RWPE2 (cell line): ENCODE measurements at regions not wholly inside any gene's neighbourhood (a gene's known extent, or its start where the extent isn't known, plus 50 kb on each side); places are given as distances from the start of the nearest gene placed in this dataset.

Experiments
- ATAC-seq: fragments of 200-7000 bp; cut with Tn5 transposase; 3 replicates; pipeline ENCODE4 v1.9.1; 2021; ENCODE audit warnings: low read depth
- DNase-seq: peaks from one replicate; pipeline ENCODE4 v3.0.0-alpha.2; 2020; ENCODE audit warnings: low spot score
- H3K27ac ChIP-seq: fragments of 450-650 bp; 2 replicates; pipeline ENCODE4 v1.5.1; 2017; ENCODE audit warnings: mild to moderate bottlenecking; ENCODE audit not compliant: poor library complexity, severe bottlenecking
- H3K27me3 ChIP-seq: fragments of 250-450 bp; sonication (Bioruptor Pico); 2 replicates; pipeline ENCODE4 v1.5.1; 2021; ENCODE audit warnings: mild to moderate bottlenecking, moderate library complexity; ENCODE audit not compliant: insufficient read depth, poor library complexity, severe bottlenecking
- H3K36me3 ChIP-seq: fragments of 250-450 bp; sonication (Bioruptor Pico); 2 replicates; pipeline ENCODE4 v1.5.1; 2020; ENCODE audit warnings: low read depth, mild to moderate bottlenecking, moderate library complexity
- H3K4me1 ChIP-seq: fragments of 250-450 bp; sonication (Bioruptor Pico); 2 replicates; pipeline ENCODE4 v1.5.1; 2021; ENCODE audit warnings: mild to moderate bottlenecking, moderate library complexity; ENCODE audit not compliant: insufficient read depth, poor library complexity, severe bottlenecking
- H3K4me3 ChIP-seq: fragments of 250-450 bp; sonication (Bioruptor Pico); 2 replicates; pipeline ENCODE4 v1.5.1; 2021; ENCODE audit warnings: mild to moderate bottlenecking, moderate library complexity; ENCODE audit not compliant: severe bottlenecking
- H3K9me3 ChIP-seq: fragments of 250-450 bp; sonication (Bioruptor Pico); 2 replicates; pipeline ENCODE4 v1.5.1; 2021; ENCODE audit warnings: mild to moderate bottlenecking, moderate library complexity; ENCODE audit not compliant: severe bottlenecking
- CTCF ChIP-seq: fragments of 450-650 bp; IDR thresholded peaks from one replicate; pipeline ENCODE4 v1.5.1; 2017; ENCODE audit warnings: mild to moderate bottlenecking, moderate library complexity; ENCODE audit not compliant: poor library complexity, severe bottlenecking

GRCh38 chr5:96275051-96275450 lies 158.0 kb downstream of the PCSK1 start:
- DNase-seq (no peak), ATAC-seq (no peak)

GRCh38 chr5:96265487-96265886 lies 167.6 kb downstream of the PCSK1 start:
- Histone ChIP-seq H3K36me3 (no peaks in the 10 kb centered on the region), H3K27ac (no peak overlapping the region), H3K9me3 (peaks cover 9% of the 10 kb centered on the region), H3K4me1 (no peaks in the 10 kb centered on the region), H3K27me3 (no peaks in the 10 kb centered on the region), H3K4me3 (no peak overlapping the region)
- ATAC-seq: no peak
- DNase-seq: no peak
- no peak for TF ChIP-seq CTCF

More at GRCh38 chr5:96275051-96275450, 158.0 kb downstream of the PCSK1 start:
- Histone ChIP-seq H3K9me3 (peaks cover 1% of the 10 kb centered on the region), H3K27ac (no peak overlapping the region), H3K36me3 (no peaks in the 10 kb centered on the region), H3K4me1 (peaks cover 7% of the 10 kb centered on the region), H3K4me3 (no peak overlapping the region), H3K27me3 (no peaks in the 10 kb centered on the region)
- no peak for TF ChIP-seq CTCF

- peaks cover 5% of the 10 kb centered on the region for H3K9me3 ChIP-seq
- no peak for TF ChIP-seq CTCF
- H3K4me3 ChIP-seq: no peak overlapping the region
- H3K27ac ChIP-seq: no peak overlapping the region
- H3K4me1 ChIP-seq: peaks cover 12% of the 10 kb centered on the region
- DNase-seq: no peak
- H3K36me3 ChIP-seq: no peaks in the 10 kb centered on the region
- no peaks in the 10 kb centered on the region for H3K27me3 ChIP-seq
- ATAC-seq: no peak
Observed at GRCh38 chr5:96264047-96264446, 169.0 kb downstream of the PCSK1 start.

- no peak for ATAC-seq
Observed at GRCh38 chr5:96262105-96262504, 170.9 kb downstream of the PCSK1 start.

More at GRCh38 chr5:96262105-96262504, 170.9 kb downstream of the PCSK1 start:
- no peak for TF ChIP-seq CTCF
- Histone ChIP-seq H3K4me1 (peaks cover 28% of the 10 kb centered on the region), H3K4me3 (no peak overlapping the region), H3K36me3 (no peaks in the 10 kb centered on the region), H3K27me3 (no peaks in the 10 kb centered on the region), H3K27ac (no peak overlapping the region), H3K9me3 (no peaks in the 10 kb centered on the region)
- no peak for DNase-seq
